Hepatocyte (in vitro differentiated cells): ENCODE measurements at regions not wholly inside any gene's neighbourhood (a gene's known extent, or its start where the extent isn't known, plus 50 kb on each side); places are given as distances from the start of the nearest gene placed in this dataset.

Source experiments
- DNase-seq: peaks from one replicate; pipeline ENCODE4 v3.0.0-alpha.2; 2016; ENCODE audit warnings: low spot score
- H2AFZ ChIP-seq: fragments of 200-600 bp; sonication (generic); 2 replicates; pipeline ENCODE4 v1.6.0; 2016; ENCODE audit warnings: antibody characterized with exemption, mild to moderate bottlenecking
- H3K27ac ChIP-seq: fragments of 200-600 bp; sonication (generic); 2 replicates; pipeline ENCODE4 v1.5.1; 2016; ENCODE audit warnings: mild to moderate bottlenecking
- H3K27me3 ChIP-seq: fragments of 200-600 bp; sonication (generic); 2 replicates; pipeline ENCODE4 v1.6.1; 2016
- H3K36me3 ChIP-seq: fragments of 200-600 bp; sonication (generic); replicated peaks from 2 replicates; pipeline ENCODE4 v1.5.1; 2016; ENCODE audit warnings: low read depth; ENCODE audit not compliant: insufficient read depth
- H3K4me1 ChIP-seq: fragments of 200-600 bp; sonication (generic); 2 replicates; pipeline ENCODE4 v1.5.1; 2016; ENCODE audit warnings: mild to moderate bottlenecking, moderate library complexity; ENCODE audit not compliant: insufficient read depth
- H3K4me2 ChIP-seq: fragments of 200-600 bp; sonication (generic); 2 replicates; pipeline ENCODE4 v1.6.0; 2016
- H3K4me3 ChIP-seq: fragments of 200-600 bp; sonication (generic); 2 replicates; pipeline ENCODE4 v1.5.1; 2016; ENCODE audit warnings: mild to moderate bottlenecking
- H3K79me2 ChIP-seq: fragments of 200-600 bp; sonication (generic); 2 replicates; pipeline ENCODE4 v1.6.0; 2017; ENCODE audit warnings: mild to moderate bottlenecking
- H3K9me2 ChIP-seq: fragments of 200-600 bp; sonication (generic); replicated peaks from 2 replicates; pipeline ENCODE4 v1.6.0; 2017; ENCODE audit warnings: mild to moderate bottlenecking; ENCODE audit not compliant: insufficient read depth
- H3K9me3 ChIP-seq: fragments of 200-600 bp; sonication (generic); 2 replicates; pipeline ENCODE4 v1.5.1; 2016; ENCODE audit warnings: low read depth, mild to moderate bottlenecking
- H4K20me1 ChIP-seq: fragments of 200-600 bp; sonication (generic); 2 replicates; pipeline ENCODE4 v1.6.0; 2016; ENCODE audit warnings: mild to moderate bottlenecking; ENCODE audit not compliant: insufficient read depth, poor library complexity, severe bottlenecking
- CTCF ChIP-seq: fragments of 200-600 bp; sonication (generic); IDR thresholded peaks from 2 replicates; pipeline ENCODE4 v1.5.1; 2016; ENCODE audit warnings: antibody characterized with exemption, mild to moderate bottlenecking; ENCODE audit not compliant: poor library complexity
- EZH2 ChIP-seq: fragments of 200-600 bp; sonication (generic); IDR thresholded peaks from 2 replicates; pipeline ENCODE4 v1.6.1; 2016; ENCODE audit warnings: antibody characterized with exemption, mild to moderate bottlenecking, borderline replicate concordance
- EZH2phosphoT487 ChIP-seq: fragments of 200-600 bp; sonication (generic); IDR thresholded peaks from one replicate; pipeline ENCODE4 v1.6.1; 2018; ENCODE audit warnings: antibody characterized with exemption, mild to moderate bottlenecking, low read depth, moderate library complexity; ENCODE audit not compliant: unreplicated experiment, severe bottlenecking
- WGBS: methylation state at CpG from one replicate; pipeline ENCODE4 v1.1.6; 2016; ENCODE audit warnings: low lambda C conversion rate; ENCODE audit errors: missing lambda C conversion rate; 5-methylcytosine and 5-hydroxymethylcytosine counted together

GRCh38 chr10:117476716-117477115 lies 65.8 kb upstream of the EMX2 start:
- TF ChIP-seq EZH2phosphoT487 (no peak), EZH2 (no peak), CTCF (no peak)
- no peaks in the 10 kb centered on the region for H3K27me3 ChIP-seq
- H3K9me3 ChIP-seq = no peaks in the 10 kb centered on the region
- H3K79me2 ChIP-seq = no peaks in the 10 kb centered on the region
- H3K4me1 ChIP-seq = no peaks in the 10 kb centered on the region
- DNase-seq = no peak
- no peaks in the 10 kb centered on the region for H3K36me3 ChIP-seq
- no peaks in the 10 kb centered on the region for H4K20me1 ChIP-seq
- no peak overlapping the region for H3K27ac ChIP-seq
- 85% methylated on average over 3 of the region's 3 CpGs for WGBS
- H2AFZ ChIP-seq = no peak overlapping the region
- no peak overlapping the region for H3K4me2 ChIP-seq
- no peaks in the 10 kb centered on the region for H3K9me2 ChIP-seq
- H3K4me3 ChIP-seq = no peak overlapping the region

GRCh38 chr10:117476281-117476680 lies 66.3 kb upstream of the EMX2 start:
- TF ChIP-seq CTCF (no peak), EZH2 (no peak), EZH2phosphoT487 (no peak)
- Histone ChIP-seq H3K27ac (no peak overlapping the region), H3K27me3 (no peaks in the 10 kb centered on the region), H3K36me3 (no peaks in the 10 kb centered on the region), H3K9me3 (no peaks in the 10 kb centered on the region), H3K4me1 (no peaks in the 10 kb centered on the region), H3K79me2 (no peaks in the 10 kb centered on the region), H3K4me2 (no peak overlapping the region), H3K9me2 (no peaks in the 10 kb centered on the region), H3K4me3 (no peak overlapping the region), H4K20me1 (no peaks in the 10 kb centered on the region), H2AFZ (no peak overlapping the region)
- 91% methylated on average over 2 of the region's 2 CpGs for WGBS
- DNase-seq = no peak

- H3K9me2 ChIP-seq = no peaks in the 10 kb centered on the region
- 79% methylated on average over 3 of the region's 3 CpGs for WGBS
- TF ChIP-seq EZH2phosphoT487 (no peak), EZH2 (no peak), CTCF (no peak)
- H3K4me1 ChIP-seq = no peaks in the 10 kb centered on the region
- H3K9me3 ChIP-seq = no peaks in the 10 kb centered on the region
- H3K4me3 ChIP-seq = no peak overlapping the region
- no peak overlapping the region for H2AFZ ChIP-seq
- H3K79me2 ChIP-seq = no peaks in the 10 kb centered on the region
- no peak overlapping the region for H3K4me2 ChIP-seq
- no peaks in the 10 kb centered on the region for H3K36me3 ChIP-seq
- no peak for DNase-seq
- no peaks in the 10 kb centered on the region for H3K27me3 ChIP-seq
- H3K27ac ChIP-seq = no peak overlapping the region
- no peaks in the 10 kb centered on the region for H4K20me1 ChIP-seq
Measured at GRCh38 chr10:117472872-117473271, 69.7 kb upstream of the EMX2 start.

GRCh38 chr10:117471344-117471874 lies 71.1 kb upstream of the EMX2 start:
- Histone ChIP-seq H3K4me1 (no peaks in the 10 kb centered on the region), H3K9me2 (no peaks in the 10 kb centered on the region), H3K27me3 (no peaks in the 10 kb centered on the region), H3K36me3 (no peaks in the 10 kb centered on the region), H2AFZ (no peak overlapping the region), H3K4me2 (no peak overlapping the region), H3K9me3 (no peaks in the 10 kb centered on the region), H3K27ac (no peak overlapping the region), H3K4me3 (no peak overlapping the region), H4K20me1 (no peaks in the 10 kb centered on the region), H3K79me2 (no peaks in the 10 kb centered on the region)
- WGBS = 91% methylated on average over 3 of the region's 3 CpGs
- TF ChIP-seq EZH2phosphoT487 (no peak), CTCF (no peak), EZH2 (no peak)
- DNase-seq = no peak
